Stimulated activated CD4-positive, alpha-beta T cell treated with anti-CD3 and anti-CD28 coated beads, Interleukin-15, amount 100 ng/mL, for 48 hours (primary cell): ENCODE measurements at regions not wholly inside any gene's neighbourhood (a gene's known extent, or its start where the extent isn't known, plus 50 kb on each side); places are given as distances from the start of the nearest gene placed in this dataset.

Experiments
- DNase-seq, 2 donors: peaks; one replicate each; pipeline ENCODE4 v3.0.0-alpha.2; 2020; ENCODE audit warnings: low read depth in 2 of 2

GRCh38 chr10:78785991-78786390 is 282.8 kb upstream of the ZMIZ1 start:
- DNase-seq: no peak

DNA sequence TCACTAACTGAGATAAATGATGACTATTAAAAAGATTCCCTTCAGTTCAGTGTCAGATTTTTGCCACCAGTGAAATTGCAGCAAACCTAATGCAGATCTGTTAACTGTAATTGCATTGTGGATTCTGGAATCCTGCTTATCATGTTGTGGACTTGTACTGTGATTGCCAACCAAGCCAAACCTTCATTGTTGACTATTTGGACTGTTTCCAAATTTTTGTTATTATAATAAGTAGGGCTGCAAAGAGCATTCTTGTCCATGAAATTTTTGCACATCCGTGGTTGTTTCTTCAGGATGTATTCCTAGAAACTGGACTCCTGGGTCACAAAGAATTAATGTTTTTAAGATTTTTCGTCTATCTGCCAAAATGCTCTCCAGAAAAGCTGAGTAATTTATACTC is 281.6 kb upstream of the ZMIZ1 start:
- no peak for DNase-seq

DNA sequence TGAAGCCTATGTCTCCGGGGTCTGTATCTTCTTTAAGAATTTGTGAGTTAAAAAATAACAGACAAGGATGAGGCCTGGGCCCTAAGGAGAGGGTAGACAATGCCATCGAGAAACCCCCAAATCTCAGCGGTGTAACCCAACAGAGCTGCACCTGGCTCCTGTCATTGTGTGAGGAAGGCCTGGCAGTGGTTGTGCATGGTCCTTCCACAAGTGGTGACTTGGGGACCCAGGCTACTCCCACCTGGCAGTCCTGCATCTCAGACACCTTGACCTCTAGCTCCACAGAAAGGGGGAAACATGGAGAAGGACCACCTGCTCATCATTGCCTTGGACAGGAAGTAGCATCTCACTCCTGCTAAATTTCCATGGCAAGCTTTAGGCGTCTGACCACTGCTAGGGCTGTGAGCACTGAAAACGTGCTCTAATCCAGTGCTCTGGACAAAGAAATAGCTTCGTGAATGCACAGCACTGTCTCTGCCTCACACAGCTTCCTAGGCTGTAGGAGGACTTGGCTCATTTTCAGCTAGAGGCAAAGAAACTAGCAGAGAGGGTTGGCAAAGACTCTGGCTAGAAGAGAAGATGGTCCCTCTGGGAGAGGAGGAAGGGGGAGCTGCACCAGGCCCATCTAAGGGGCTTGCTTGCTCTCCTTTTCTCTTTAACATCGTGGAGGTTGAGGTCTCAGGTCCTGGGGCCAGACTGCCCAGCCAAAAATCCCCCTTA is 273.9 kb upstream of the ZMIZ1 start:
- DNase-seq: no peak

DNA sequence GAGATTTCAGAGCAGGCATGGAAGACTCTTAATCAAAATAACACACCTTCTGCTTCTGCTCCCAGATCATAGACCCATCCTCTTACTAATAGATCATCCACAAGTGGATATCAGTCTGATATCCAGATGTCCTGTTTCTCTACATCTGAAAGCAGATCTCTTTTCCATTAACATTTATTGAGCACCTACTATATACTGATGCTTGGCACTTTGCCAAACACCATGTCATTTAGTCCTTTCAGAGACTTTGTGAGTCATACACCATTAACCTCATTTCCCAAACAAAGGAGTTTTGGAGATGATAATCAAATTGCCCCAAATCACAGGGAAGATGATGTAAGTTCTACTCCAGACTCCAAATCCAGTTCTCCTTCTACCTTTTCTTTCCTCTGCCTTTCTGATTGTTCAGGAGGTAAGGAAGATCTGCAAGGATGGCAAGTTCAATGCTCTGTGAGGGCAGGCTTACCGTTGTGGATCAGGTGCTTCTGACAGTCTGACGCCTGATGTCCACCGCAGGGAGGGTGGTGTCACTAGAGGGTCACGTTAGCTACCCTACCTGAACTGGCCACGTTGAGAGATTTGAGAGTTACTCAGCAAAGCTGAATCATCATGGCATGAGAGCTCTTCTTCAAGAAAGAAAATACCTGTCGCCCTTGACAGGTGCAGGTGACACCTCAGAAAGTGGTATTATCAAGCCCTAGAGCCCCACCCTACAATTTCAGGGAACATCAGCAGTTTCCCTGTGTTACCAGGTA is 269.6 kb upstream of the ZMIZ1 start:
- no peak for DNase-seq

- DNase-seq: no peak
These were observed 268.8 kb upstream of the ZMIZ1 start for GRCh38 chr10:78800006-78800405.

DNA sequence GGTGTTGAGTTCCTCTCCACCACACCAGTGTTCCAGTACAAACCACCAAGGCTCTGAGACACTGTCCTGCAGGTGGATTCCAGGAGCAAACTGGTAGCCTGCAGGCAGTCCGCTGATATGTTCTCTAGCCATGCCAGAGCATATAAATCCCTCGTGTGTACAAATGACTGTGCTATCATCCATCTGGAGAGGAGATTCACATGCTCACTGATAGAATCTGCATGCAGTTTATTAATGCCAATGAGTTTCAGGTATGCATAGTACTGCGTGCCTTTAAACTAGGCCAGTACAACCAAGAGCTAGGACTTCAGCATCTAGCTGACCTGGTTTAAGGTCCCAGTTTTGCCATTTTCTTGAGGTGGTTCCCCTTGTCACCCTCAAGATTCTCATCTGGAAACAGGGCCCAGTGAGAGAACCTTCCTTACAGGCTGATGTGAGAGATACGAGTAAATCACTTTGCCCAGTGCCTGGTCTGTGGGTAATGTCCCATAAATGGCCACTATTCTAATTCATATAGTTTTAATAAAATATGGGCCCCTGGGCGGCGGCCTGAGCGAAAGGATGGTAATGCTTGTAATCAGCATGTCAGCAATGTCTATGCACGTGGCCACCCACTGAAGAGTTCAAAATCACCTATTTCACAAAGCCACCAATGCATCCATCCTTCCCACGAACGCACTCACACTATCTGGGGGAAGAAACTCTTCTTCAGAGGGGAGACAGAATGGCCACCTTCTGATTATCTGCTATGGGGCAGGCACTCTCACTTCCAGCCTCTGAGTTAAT is 268.0 kb upstream of the ZMIZ1 start:
- DNase-seq: no peak

DNA sequence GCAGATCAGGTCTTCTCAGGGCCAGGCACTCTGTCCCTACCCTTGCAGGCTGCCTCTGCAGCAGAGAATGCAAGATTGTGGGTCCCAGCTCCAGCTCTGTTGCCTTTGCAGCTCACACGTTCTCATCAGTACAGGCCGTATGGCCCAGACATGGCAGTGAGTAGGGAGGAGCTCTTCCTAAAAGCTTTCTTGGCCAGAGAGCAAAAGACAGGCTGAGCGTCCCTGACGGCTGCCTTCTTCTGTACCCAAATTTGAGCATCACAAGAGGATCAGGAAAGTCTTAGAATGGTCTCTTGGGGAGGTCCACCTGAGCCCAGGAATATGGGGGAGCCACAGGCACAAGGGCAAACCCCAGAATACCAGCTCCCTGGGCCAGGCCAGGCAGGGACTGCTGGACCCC is 266.3 kb upstream of the ZMIZ1 start:
- no peak for DNase-seq

DNA sequence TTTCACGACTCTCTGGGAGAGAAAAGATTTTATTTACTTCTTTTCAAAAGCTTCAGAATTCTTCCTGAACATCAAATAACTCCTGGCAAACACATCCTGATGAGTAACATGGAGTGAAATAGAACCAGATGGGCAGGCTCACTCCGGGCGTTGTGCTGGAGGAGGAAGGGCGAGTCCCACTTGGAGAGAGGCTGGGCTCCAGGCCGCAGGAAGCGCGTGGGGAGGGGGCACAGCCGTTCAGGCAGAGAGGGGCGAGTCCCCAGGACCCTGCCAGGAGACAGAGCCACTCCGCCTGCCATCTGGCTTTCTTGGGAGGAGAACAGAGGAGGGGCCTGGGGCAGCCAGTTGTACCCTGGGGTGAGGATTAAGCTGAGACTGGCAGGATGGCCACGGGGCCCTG is 265.9 kb upstream of the ZMIZ1 start:
- DNase-seq: no peak

DNA sequence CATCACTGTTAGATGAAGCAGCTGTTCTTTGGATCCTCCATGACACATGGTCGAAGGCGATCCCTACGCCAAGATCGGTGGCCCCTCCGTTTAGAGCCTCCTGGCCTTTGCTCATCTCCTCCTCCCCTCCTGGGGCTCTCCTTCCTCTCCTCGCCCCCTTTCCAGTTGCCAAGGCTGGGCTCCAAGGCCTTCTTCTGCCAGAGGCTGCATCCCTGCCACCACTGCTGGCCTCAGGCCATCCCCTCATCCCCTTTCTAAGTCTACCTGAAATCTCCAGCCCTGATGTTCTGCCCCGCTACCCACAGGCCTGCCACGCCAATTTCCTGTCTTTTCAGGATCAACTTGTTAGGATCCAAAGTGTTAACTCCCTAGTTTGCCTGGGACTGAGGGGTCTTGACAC is 265.1 kb upstream of the ZMIZ1 start:
- no peak for DNase-seq

- DNase-seq: no peak
These were observed 264.2 kb upstream of the ZMIZ1 start for GRCh38 chr10:78804411-78805032.

DNA sequence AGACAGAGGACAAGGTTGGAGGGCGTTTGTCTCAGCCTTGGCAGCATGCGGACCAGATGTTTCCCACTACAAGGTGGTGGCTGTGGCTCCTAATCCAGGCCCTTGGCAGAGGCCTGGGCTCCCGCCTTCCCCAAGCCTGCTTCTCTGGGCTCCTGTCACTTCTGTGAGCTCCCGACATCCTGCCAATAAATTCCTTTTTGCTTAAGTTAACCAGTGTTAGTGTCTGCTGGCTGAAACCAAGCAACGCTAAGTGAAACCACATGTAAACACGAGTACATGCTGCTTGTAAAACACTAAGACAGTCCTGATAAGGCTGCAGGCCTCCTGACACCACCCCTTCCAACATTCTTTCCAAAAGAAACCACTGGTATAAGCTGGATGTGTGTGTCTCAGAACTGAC is 263.6 kb upstream of the ZMIZ1 start:
- no peak for DNase-seq

GRCh38 chr10:78806681-78807221 is 262.0 kb upstream of the ZMIZ1 start:
- no peak for DNase-seq

DNA sequence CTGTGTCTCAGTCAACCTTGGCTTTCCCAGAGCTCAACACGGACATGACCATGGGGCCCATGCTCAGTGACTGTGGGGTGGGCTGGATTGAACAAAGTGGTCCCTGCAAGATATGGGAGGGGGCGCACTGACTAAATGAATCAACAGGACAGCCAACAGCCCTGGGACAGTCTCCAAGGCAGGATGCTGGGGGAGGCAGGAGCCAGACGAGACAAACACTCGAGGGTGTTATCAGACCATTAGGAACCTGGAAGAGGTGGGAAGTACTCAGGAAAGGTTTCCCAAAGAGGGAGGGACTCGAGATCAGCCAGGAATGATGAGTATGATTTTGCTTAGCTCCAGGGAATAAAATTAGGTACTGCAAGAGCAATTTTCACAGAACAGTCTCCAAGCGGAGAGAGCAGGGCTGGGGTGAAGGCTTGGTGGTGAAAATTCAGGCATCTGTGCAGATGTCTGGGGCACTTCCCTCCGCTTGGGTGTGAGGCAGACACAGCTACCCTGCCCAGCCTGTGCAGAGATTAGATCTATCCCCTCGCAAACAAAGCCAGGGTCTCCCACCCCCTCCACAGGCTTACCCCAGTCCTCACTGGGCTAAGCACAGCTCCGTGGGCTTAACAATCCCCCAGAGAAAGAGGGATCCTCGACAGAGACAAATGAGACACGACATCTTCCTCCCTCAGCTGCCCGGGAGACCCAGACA is 261.1 kb upstream of the ZMIZ1 start:
- no peak for DNase-seq

GRCh38 chr10:78808286-78808685 is 260.5 kb upstream of the ZMIZ1 start:
- DNase-seq: no peak

- no peak for DNase-seq
These were observed 259.9 kb upstream of the ZMIZ1 start for GRCh38 chr10:78808736-78809367.

DNA sequence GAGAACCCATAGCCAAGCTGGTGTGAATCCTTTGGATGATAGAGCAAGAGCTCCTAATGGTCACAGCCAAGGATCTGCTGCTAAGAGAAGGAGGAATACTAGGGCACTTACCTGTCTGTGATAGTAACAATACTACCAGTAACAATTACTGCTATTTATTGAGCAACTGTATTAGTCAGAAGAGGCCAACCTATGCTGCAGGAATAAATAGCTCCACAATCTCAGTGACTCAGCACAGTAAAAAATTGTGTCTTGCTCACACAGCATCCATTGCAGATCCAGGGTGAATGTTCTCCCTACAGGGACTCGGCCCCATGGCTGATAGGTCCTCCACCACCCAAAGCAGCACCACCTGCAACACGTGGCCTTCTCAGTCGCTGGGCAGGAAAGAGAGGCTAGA is 257.6 kb upstream of the ZMIZ1 start:
- DNase-seq: no peak

- no peak for DNase-seq
These were observed 256.0 kb upstream of the ZMIZ1 start for GRCh38 chr10:78812571-78813318.

GRCh38 chr10:78813526-78813925 is 255.2 kb upstream of the ZMIZ1 start:
- no peak for DNase-seq

GRCh38 chr10:78813998-78814399 is 254.8 kb upstream of the ZMIZ1 start:
- no peak for DNase-seq

- no peak for DNase-seq
These were observed 254.4 kb upstream of the ZMIZ1 start for GRCh38 chr10:78814407-78814806.
